ENCODE measurements at regions not wholly inside any gene's neighbourhood (a gene's known extent, or its start where the extent isn't known, plus 50 kb on each side); places are given as distances from the start of the nearest gene placed in this dataset.
"Not testable (repeated sequence)": the region's sequence is repeated elsewhere in the genome, so short reads cannot be mapped to it uniquely, and the experiment has no call there.

- intact Hi-C loops (cut with DNase I); DNase-seq (ENCODE audit: low spot score): not testable (repeated sequence)
Measured at GRCh38 chr11:67728163-67728571, 53.7 kb upstream of the ALDH3B2 start.

GRCh38 chr11:67727066-67728040 lies 52.9 kb upstream of the ALDH3B2 start:
- DNase-seq (ENCODE audit: low spot score); intact Hi-C loops (cut with DNase I): not testable (repeated sequence)

Measured in cardiac septum (tissue), 1 donor.